HG03025 (cell line): ENCODE measurements at regions not wholly inside any gene's neighbourhood (a gene's known extent, or its start where the extent isn't known, plus 50 kb on each side); places are given as distances from the start of the nearest gene placed in this dataset.
"Not testable (repeated sequence)": the region's sequence is repeated elsewhere in the genome, so short reads cannot be mapped to it uniquely, and the experiment has no call there.

Source experiments
- ATAC-seq: cut with Tn5 transposase; IDR thresholded peaks from one replicate; pipeline ENCODE4 v1.9.1; 2021; ENCODE audit warnings: mild to moderate bottlenecking, moderate library complexity; ENCODE audit not compliant: unreplicated experiment, low FRiP score

DNA sequence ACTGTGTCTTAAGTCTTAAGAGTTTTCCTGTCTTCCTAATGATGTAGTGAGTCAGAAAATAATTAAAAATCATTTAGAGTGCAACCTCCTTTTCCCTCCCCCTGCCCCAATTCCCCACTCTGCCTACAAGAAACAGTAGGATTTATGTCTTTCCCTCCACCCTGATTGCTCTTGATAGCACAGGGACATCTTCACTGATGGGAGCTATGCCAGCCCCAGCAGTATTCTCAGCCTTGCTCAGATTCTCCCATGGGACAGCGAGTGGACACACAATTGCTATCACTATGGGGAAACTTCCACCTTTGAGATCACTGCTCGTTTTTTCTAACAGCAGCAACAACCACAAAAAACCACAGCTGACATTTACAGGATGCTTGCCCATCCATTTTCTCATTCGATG lies 216.6 kb upstream of the PLXNA2 start:
- ATAC-seq = no peak

- no peak for ATAC-seq
These were observed 217.5 kb upstream of the PLXNA2 start for GRCh38 chr1:208461680-208462079.

DNA sequence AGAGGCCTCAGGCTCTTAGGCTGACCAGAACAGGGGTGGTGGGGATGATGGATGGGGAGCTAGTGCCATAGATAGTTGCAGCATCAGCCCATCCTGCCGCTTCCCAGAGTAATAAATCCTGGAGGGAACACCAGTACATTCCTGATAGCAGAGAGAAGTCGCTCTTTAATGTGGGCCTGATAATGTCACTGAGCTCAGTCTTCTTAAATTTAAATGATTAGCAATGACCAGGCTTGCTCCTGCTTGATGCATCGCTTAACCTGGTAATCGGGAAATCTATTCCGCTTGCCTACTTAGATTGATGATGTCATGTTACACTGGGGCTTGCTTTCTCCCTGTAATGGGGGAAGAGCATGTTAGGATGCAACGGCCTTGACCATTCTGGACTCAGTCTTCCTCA lies 218.6 kb upstream of the PLXNA2 start:
- no peak for ATAC-seq

DNA sequence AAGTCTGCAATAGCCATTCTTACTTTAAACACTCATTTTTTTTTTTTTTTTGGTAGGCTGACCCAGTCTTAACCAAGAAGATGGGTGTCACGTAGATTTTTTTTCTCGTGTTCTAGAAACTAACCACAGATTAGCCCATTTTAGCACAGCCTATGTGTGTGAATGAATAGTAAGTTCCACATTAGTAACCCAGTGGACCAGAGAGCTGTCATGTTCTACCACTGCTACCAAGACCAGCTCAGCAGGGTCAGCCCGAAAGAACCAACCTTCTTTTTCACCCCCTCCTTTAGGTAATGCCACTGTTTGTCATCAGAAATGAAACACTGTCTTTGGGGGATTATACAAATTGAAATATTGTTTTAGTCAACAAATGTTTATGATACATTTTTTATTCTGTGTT lies 221.1 kb upstream of the PLXNA2 start:
- no peak for ATAC-seq

DNA sequence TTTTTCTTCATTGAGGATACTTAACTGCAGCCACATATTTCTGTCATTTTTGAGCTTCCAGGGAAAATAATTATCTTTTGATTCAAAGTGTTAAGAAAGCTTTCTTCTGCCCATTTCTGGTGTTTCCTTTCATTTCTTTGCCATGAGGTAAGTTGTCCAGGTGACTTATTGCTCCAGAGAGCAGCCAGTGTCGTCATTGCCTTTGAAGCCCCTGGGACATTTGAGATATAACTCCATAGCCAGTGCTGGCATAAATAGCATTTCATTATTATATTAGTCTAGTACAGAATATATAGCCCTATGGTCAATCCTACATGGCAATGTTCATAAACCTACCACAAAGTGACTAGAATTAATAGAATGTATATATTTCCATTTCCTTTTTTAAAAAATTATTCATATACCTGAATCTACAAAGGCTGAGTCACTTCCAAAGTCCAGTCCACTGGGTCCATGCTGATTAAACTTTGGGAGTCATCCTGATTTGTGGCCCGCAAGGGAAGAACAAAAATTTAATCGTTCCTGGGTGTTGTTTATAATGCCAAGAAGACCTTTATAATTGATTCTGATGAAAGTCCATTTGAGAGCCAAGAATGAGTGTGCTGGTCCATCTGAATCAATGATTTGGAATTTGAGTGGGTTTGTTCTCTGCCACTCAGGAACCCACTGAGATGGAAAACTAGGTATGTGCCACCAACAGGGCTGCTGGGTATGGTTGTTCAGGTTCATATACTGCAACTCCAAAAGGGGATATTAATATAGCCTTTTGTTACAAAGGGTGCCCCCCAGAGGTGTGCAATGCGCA lies 221.8 kb upstream of the PLXNA2 start:
- no peak for ATAC-seq

DNA sequence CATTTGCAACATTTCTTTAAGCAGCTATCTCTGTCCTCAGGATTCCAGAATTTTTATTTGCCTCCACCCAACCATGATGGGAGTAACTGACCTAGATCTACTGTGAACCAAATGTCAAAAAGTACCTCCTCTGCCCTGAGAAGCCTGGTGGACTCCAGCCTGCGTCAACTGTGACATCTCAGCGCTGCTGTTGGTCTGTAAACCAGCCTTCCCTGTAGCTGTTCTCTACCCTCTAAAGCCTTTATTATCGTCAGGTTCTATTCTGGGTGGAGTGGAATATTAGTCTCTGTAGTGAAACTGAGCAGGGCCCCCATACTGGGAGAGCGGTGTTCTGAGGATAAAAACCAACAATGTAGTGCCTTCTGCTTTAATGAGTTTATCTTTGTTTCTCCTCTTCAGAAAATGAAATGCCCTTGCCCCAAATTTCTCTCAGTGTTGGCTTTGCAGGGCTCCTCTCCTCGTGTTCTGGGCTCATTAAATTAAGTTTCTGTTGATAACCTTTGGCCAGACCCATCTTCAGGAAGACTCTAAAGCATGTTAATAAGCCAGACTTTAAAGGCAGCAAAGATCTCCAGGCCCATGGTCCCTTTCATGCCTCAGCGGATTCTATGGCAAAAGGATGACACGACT lies 223.1 kb upstream of the PLXNA2 start:
- ATAC-seq = no peak

- ATAC-seq = no peak
These were observed 231.3 kb upstream of the PLXNA2 start for GRCh38 chr1:208475449-208475848.

GRCh38 chr1:208475951-208476845 lies 232.0 kb upstream of the PLXNA2 start:
- no peak for ATAC-seq

DNA sequence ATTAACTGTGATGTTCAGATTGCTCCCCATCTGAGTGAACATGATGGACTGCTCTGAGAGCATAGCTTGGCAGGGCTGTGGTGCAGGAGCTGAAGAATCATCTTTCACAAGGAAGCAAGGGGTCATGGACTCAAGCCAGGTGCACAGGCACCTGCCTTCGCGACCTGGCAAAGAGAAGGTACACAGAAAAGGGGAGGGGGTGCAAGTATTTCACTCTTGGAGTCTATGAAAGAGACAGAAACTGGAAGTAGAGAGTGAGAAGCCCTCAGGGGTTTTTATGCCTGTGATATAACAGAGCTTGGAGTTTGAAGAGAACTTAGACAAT lies 232.6 kb upstream of the PLXNA2 start:
- ATAC-seq = no peak

DNA sequence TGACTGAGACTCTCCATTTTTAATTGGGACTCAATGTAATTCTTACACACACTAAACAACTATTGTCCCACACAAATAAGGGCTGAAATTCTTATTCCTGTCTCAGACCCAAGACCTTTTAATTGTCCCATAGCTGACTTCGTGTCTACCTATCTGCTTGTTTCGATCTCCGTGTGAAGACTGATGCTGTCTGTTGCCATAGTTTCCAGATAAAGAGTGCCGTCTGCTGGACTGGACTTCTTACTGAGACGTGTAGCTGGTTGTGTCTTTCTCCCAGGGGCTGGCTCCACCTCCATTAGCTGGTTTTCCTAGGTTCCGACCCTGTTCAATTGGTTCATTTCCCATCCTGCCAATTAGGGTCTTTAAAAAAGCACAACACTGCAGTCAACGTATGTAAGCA lies 235.3 kb upstream of the PLXNA2 start:
- no peak for ATAC-seq

GRCh38 chr1:208485512-208485911 lies 241.3 kb upstream of the PLXNA2 start:
- ATAC-seq = no peak

GRCh38 chr1:208486677-208487076 lies 242.5 kb upstream of the PLXNA2 start:
- ATAC-seq = no peak

DNA sequence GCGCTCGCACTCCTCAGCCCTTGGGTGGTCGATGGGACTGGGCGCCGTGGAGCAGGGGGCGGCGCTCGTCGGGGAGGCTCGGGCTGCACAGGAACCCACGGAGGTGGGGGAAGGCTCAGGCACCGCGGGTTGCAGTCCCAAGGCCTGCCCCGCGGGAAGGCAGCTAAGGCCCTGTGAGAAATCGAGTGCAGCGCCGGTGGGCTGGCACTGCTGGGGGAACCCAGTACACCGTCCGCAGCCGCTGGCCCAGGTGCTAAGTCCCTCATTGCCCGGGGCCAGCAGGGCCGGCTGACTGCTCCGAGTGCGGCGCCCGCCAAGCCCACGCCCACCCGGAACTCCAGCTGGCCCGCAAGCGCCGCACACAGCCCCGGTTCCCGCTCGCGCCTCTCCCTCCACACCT lies 244.2 kb upstream of the PLXNA2 start:
- not testable (repeated sequence) for ATAC-seq

GRCh38 chr1:208496467-208497371 lies 252.5 kb upstream of the PLXNA2 start:
- ATAC-seq = no peak

DNA sequence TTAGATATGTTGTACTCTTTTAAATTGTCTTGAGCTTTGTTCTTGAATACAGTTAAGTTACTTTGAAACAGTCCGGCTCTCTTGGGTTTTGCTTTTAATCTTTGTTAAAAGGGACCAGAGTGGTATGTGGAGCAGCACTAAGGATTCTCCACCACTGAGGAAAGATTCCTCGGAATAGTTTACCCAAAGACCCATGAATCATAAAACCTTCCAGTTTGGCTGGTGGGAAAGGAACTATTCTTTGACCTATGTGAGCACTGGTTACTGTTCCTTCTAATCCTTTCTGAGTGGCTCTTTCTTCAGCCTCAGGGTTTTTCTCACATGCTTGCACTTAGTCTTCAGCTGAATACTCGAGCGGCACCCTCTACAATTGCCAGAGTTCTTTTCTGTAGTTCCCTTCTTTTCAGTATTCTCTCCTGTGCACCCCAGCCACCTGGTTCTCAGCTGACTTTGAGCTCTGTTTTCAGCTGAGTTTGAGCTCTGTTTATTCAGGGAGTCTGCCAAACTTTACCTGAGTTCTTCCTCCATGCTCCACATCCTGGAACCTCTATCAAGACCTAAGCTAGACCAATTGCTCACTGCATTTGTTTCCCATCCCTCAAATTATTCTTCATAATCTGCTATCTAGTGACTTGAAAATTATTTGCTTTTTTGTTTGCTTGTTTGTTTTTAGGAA lies 253.8 kb upstream of the PLXNA2 start:
- no peak for ATAC-seq

DNA sequence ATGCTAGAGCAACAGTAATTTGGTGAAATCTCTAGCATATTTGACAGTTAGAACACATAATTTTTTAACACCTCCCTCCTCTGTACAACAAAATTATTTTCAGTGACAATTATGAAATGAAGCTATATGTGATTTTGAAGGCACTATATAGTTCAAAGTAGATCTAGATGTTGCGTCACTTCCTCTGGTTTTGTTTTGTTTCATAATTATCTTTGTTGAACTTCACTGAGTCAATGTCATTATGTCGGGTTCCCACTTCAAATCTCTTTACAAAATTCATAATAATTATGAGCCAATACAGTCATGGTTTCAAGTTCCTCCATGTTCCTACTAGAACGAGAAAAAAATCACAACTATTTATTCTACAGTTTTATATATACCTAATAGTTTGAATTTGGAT lies 254.8 kb upstream of the PLXNA2 start:
- no peak for ATAC-seq

DNA sequence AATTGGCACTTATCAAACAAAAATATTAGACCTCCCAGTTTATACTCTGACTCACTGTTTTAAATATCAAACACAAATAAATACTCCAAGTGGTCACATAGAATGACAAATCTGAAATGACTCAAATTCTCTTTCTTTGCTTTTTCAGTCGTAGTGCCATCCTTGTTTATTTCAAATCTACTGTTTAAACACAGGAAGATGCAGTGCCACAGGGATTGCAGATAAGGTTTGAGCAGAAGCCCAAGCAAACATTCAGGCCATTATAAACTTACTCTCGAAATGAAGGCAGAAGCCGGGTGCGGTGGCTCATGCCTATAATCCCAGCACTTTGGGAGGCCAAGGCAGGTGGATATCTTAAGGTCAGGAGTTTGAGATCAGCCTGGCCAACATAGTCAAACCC lies 255.4 kb upstream of the PLXNA2 start:
- ATAC-seq = no peak

- ATAC-seq = no peak
These were observed 256.2 kb upstream of the PLXNA2 start for GRCh38 chr1:208500375-208500774.

DNA sequence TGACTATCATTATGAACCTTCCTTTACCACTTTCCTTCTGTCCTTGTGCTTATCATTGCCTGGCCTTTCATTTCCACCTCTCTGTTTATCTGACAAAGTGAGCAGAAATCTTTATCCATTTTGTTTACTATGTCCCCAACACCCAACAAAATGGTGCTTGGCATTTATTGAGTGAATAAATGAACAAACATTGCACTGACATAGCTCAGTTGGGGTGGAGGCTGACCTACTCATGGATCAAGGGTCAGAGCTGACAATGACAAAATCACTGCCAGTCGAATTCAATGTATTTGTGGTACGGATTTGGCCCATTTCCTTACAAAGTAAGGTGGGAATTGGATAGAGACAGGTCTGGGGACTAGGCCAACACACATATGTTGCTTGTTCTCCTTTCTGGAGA lies 257.4 kb upstream of the PLXNA2 start:
- ATAC-seq = no peak

DNA sequence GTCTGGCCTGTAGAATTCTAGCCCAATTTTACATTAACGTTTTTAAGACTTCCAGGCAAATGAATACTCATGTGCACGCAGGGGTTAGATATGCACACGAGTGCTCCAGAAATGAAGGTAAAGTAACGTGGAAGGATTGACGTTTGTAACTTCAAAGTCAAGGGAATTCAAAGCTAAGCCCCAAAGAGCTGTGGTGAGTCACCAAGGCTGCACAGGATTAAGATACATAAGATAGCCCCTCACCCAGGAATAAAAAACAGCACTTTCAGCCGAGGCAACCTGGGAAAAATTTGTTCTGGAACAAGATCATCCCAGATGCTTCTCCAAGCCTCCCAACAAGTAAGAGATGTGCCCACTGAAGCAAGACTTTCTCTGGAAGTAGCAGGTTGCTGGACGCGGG lies 259.6 kb upstream of the PLXNA2 start:
- no peak for ATAC-seq
